HG03571 (cell line): ENCODE measurements at regions not wholly inside any gene's neighbourhood (a gene's known extent, or its start where the extent isn't known, plus 50 kb on each side); places are given as distances from the start of the nearest gene placed in this dataset.

ENCODE experiments used
- ATAC-seq: cut with Tn5 transposase; IDR thresholded peaks from one replicate; pipeline ENCODE4 v1.9.1; 2021; ENCODE audit not compliant: unreplicated experiment

- no peak for ATAC-seq
Measured at GRCh38 chr1:222301652-222302051, 246.3 kb downstream of the HHIPL2 start.

DNA sequence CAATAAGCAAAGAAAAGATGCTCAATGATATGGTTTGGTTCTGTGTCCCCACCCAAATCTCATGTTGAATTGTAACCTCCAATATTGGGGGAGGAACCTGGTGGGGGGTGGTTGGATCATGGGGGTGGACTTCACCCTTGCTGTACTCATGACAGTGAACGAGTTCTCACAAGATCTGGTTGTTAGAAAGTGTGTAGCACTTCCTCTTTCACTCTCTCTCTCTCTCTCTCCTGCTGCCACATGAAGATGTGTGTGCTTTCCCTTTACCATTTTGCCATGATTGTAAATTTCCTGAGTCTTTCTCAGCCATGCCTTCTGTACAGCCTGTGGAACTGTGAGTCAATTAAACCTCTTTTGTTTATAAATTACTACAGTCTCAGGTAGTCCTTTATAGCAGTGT is 248.4 kb downstream of the HHIPL2 start:
- ATAC-seq = no peak

DNA sequence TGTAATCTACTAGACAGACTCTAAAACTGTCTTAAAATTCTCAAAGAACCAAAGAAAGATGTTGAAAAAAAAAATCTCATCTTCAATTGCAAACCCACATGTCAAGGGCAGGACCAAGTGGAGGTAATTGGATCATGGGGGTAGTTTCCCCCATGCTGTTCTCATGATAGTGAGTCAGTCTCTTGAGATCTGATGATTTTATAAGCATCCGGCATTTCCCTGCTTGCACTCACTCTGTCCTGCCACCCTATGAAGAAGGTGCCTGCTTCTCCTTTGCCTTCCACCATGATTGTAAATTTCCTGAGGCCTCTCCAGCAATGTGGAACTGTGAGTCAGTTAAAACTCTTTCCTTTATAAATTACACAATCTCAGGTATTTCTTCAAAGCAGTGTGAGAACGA is 257.0 kb downstream of the HHIPL2 start:
- no peak for ATAC-seq

DNA sequence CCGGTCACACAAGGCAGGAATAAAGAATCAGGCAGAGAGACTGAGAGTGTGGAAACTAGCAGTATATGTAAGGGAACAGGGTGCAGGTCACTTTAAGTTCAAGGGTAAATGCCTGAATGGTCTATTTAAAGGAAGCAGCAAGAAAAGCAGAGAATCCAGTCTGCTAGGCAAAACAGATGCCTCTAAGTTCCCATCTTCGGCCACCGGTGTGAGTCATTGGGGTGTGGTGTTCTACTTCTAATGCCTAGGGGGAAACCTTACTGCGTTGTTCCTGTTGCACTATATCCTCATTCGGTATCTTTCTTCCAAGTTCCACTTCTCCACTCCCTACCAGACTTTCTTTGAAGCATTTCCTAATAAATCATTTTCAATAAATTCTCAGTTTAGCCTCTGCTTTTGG is 259.9 kb downstream of the HHIPL2 start:
- ATAC-seq = no peak

DNA sequence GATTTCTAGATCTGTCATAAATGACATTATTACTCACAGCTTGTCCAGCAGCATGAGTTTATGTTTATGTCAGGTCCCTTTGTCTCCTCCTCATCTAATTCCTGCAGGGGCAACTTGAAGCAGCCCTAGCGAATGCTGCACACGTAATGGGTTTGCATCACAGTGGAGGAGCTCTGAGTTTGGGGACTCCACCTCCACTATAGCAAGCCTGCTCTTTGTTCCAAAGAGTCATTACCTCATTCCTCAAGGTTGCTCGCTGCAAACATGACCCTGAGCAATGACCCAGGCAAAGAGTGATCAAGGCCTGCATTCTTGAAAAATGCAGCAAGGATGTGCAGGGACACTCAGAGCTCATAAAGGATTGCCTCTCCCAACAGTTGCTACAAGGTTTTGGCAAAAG is 261.9 kb downstream of the HHIPL2 start:
- ATAC-seq = no peak

DNA sequence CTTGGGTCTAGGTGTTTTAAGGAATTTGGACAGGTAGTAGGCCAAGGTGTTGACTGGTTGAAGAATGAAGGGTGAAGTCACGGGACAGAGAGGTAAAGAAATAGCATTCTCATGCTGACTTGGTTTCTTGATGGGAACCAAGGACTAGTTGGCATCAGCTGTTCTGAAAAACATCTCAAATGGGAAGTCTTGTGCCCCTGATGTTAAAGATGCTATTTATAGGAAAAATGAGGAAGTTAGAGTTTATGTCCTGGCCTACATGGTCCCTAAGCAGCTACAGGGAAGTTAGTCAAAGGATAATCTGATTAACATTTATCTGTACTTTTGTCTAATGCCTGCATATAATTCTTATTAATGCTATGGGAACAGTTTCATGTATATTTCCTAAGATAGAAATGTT is 262.4 kb downstream of the HHIPL2 start:
- no peak for ATAC-seq

DNA sequence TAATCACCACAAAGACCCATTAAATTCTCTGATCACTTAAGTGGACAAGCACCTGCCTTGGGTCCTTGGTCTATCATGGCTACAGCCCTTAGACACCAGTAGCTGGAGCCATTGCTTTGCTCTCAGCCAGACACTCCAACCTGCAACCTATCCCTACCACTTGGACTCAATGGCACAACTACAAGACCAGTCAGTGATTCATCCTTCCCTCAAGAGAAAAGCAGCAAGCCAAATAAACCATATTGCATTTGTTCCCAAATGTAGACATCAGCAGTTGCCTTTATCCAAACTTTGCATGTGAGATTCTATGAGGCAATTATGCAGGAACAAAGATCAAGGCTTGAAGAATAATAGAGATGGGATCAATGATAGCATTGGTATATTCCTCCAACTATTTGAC is 263.4 kb downstream of the HHIPL2 start:
- no peak for ATAC-seq

DNA sequence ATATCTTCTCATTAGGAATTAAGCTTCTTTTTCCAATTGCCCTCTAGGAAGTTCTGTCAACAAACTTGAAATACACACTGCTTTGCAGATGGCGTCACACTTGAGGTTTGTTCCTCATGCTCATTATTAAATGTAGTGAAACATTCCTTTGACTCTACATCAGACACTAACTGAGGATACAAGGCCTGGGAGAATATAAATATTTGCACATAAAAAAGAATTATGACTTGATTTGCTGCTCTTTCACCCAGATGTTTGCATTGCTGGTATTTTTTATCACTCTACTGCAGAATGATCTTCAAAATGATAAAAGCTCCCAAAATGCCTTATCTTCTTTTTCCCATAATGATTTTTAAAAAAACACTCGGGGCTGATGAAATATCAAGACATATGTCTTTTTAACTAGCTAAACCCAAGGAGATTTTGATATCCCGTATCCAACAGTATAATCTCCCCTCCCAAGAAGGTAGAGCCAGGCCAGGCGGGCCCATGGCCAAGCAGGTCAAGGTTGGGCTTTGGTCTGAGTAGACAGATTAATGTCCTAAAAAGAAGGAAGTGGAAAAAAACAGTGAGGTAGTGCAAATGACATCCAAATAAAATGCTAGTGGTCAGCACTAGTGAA is 264.6 kb downstream of the HHIPL2 start:
- no peak for ATAC-seq

- ATAC-seq = no peak
Measured at GRCh38 chr1:222279591-222279990, 268.3 kb downstream of the HHIPL2 start.

GRCh38 chr1:222278501-222278900 is 269.4 kb downstream of the HHIPL2 start:
- ATAC-seq = no peak

- ATAC-seq = no peak
Measured at GRCh38 chr1:222275729-222276465, 272.0 kb downstream of the HHIPL2 start.

DNA sequence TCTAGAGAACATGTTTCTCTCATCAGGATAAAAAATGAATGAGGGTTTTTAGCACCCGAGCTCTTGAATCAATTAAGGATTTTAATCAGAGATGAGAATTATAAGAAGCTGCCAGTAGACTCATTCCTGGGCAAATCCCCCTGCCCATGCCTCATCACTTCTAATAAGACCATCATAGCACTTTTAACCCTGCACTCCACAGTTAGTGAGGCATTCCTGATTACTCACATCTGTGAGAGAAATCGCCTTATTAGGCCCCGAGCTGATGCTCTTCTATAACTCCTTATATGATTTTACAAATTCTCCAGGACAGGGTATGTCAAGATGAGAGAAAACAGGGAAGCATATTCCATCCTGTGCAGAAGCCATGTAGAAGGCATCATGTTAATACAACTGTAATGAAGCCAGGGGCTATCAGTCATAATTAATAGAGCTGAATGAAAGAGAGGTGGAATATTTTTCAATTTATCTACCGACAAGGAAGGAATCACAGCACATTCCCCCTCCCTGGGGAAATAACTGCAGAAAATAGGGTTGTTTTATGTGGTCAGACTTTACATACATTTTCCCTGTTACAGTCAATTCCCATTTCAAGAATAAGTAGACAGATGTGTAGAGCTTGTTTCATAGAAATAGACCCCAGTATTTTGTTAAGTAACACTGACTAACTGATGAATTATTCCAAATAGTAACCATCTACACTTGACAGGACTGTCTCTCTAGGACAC is 272.7 kb downstream of the HHIPL2 start:
- no peak for ATAC-seq

- ATAC-seq = no peak
Measured at GRCh38 chr1:222266223-222267196, 281.4 kb downstream of the HHIPL2 start.

DNA sequence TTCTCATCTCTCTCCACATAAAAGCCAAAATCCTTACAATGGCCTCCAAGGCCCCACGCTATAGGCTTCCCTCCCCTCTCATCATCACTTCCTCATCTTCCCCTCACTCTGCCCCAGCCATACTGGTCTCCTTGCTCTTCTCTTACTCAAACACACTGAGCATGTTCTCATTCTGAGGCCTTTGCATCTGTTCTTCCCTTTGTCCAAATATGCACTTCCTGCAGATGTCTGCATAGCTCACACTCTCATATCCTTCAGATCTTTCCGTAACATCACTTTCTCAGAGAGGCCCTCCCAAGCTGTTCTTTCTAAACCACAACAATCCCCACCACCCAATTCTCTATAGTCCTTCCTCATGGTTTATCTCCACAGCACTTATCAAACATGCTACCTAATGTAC is 284.1 kb downstream of the HHIPL2 start:
- ATAC-seq = no peak

DNA sequence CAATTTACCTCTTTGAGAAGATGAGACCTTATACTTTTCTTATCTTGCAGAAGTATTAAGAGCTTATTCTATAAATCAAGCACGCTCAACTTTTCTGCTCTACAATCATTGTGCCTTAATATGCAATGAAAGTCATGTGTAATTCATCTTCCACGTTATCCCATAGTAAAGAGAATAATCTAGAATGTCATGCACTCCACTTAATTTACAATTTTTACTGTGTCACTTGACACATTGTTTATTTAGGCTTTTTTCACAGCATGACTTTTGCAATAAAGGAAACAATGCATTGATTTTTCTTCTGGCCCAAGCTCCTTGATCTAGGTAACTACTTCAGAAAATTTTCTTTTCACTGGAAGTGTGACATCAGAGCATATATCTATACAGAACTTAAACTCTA is 290.9 kb downstream of the HHIPL2 start:
- no peak for ATAC-seq

GRCh38 chr1:222256058-222256457 is 291.8 kb downstream of the HHIPL2 start:
- no peak for ATAC-seq

GRCh38 chr1:222252788-222253187 is 295.1 kb downstream of the HHIPL2 start:
- no peak for ATAC-seq

GRCh38 chr1:222251847-222252246 is 296.1 kb downstream of the HHIPL2 start:
- ATAC-seq = no peak

GRCh38 chr1:222250376-222250775 is 297.5 kb downstream of the HHIPL2 start:
- ATAC-seq = no peak

- ATAC-seq = no peak
Measured at GRCh38 chr1:222247811-222248310, 300.0 kb downstream of the HHIPL2 start.

- no peak for ATAC-seq
Measured at GRCh38 chr1:222247081-222247480, 300.8 kb downstream of the HHIPL2 start.
